GM20000 (cell line): ENCODE measurements at regions not wholly inside any gene's neighbourhood (a gene's known extent, or its start where the extent isn't known, plus 50 kb on each side); places are given as distances from the start of the nearest gene placed in this dataset.

Experiments
- DNase-seq: peaks from one replicate; pipeline ENCODE4 v3.0.0; 2012; ENCODE audit warnings: low spot score
- CTCF ChIP-seq: IDR thresholded peaks from 2 replicates; pipeline ENCODE4 v1.5.1; 2012; ENCODE audit warnings: mild to moderate bottlenecking, control low read depth; ENCODE audit errors: extremely low read depth, missing control alignments

GRCh38 chr3:181086011-181086410, 96.5 kb upstream of the DNAJC19 start:
- no peak for TF ChIP-seq CTCF
- DNase-seq, result no peak

GRCh38 chr3:181081930-181082329, 92.4 kb upstream of the DNAJC19 start:
- no peak for TF ChIP-seq CTCF
- DNase-seq, result no peak

GRCh38 chr3:181076558-181076957, 87.0 kb upstream of the DNAJC19 start:
- TF ChIP-seq CTCF, result no peak
- no peak for DNase-seq

GRCh38 chr3:181075098-181075497, 85.6 kb upstream of the DNAJC19 start:
- no peak for TF ChIP-seq CTCF
- no peak for DNase-seq

- DNase-seq, result no peak
- TF ChIP-seq CTCF, result no peak
These were observed 76.9 kb upstream of the DNAJC19 start for GRCh38 chr3:181066143-181067087.

GRCh38 chr3:181056136-181056732, 66.7 kb upstream of the DNAJC19 start:
- TF ChIP-seq CTCF, result no peak
- DNase-seq, result no peak

GRCh38 chr3:181054538-181054937, 65.0 kb upstream of the DNAJC19 start:
- no peak for DNase-seq
- TF ChIP-seq CTCF, result no peak
